GM18505 (cell line): ENCODE measurements at regions not wholly inside any gene's neighbourhood (a gene's known extent, or its start where the extent isn't known, plus 50 kb on each side); places are given as distances from the start of the nearest gene placed in this dataset.

ENCODE experiments used
- ATAC-seq: cut with Tn5 transposase; IDR thresholded peaks from one replicate; pipeline ENCODE4 v1.9.1; 2021; ENCODE audit not compliant: unreplicated experiment
- POLR2A ChIP-seq: IDR thresholded peaks from 4 replicates; pipeline ENCODE4 v1.6.1; 2011; ENCODE audit warnings: borderline replicate concordance; ENCODE audit not compliant: insufficient read depth, insufficient read length; ENCODE audit errors: extremely low read depth

DNA sequence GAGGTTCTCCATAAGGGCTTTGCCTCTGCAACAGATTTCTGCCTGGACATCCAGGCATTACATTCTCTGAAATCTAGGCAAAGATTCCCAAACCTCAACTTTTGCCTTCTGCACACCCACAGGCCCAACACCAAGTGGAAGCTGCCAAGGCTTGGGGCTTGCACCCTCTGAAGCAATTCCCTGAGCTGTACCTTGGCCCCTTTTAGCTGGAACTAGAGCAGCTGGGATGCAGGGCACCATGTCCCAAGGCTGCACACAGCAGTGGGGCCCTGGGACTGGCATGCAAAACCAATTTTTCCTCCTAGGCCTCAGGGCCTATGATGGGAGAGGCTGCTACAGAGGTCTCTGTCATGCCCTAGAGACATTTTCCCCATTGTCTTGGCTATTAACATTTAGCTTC lies 943.2 kb downstream of the PCDH17 start:
- no peak for ATAC-seq
- no peak for TF ChIP-seq POLR2A

DNA sequence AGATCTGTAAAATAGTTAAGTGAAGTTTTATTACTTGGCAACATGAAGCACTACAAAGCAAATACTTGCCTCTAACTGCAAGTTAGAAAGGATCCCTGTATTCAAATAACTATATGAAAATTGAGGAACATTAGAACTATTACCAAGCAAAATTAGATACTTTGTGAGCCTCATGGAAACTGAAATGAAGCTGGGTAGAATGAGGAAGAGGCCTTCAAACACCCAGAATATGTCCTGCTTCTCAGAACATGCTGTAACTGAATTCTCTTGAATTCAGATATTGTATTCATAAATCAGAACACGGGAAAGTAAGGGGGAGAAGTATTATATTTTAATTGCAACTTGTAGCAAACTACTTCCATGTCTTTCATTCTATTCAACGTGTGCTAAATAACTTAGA lies 947.9 kb downstream of the PCDH17 start:
- ATAC-seq, result no peak
- no peak for TF ChIP-seq POLR2A

DNA sequence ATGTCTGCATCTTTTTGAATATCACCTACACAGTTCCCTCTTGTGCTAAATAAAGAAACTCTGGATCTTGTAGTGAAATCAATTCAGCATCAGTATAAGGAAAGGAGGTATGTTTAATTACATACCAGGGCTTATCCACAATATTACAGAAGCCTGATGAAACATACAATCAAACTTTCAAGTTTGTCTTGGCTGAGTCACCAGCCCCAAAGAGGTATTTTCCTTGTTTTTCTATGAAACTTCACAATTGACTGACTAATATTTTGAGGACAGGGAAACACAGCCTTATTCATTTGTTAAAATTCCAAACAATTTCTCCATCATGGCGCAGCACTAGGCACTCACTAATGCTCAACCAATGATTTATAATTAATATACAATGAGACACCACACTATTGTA lies 952.4 kb downstream of the PCDH17 start:
- TF ChIP-seq POLR2A, result no peak
- ATAC-seq, result no peak

DNA sequence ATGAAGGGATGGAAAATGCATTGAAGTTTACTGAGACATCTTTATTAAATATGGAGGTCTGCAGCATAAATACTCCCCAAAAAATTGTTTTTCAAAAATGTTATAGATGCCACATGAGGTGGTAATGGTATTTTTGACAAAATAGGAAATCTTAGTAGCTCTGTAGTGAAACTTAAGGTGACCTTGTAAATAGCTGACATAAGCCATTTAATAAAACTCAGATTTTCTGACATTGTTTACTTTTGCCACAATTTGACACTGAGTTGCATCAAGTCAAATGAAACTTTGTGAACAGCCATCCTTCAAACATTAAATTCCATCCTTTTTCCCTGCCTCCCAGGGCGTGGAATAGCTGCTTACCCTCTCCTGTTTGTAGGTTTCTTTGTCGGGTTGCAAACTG lies 953.1 kb downstream of the PCDH17 start:
- TF ChIP-seq POLR2A, result no peak
- no peak for ATAC-seq

DNA sequence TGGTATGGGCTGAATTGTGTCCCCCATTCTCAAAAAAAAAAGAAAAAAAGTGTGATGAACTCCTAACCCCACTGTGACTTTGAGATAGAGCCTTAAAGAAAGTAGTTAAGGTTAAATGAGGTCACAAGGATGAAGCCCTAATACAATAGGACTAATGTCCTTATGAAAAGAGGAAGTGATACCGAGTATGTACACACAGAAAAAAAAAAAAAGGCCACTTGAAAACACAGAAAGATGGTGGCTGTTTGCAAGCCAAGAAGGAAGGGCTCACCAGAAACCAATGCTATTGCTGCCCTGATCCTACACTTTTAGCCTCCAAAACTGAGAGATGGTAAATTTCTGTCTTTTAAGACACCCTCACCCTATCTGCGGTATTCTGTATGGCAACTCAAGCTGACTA lies 955.6 kb downstream of the PCDH17 start:
- peak; percentile 99 for ATAC-seq
- TF ChIP-seq POLR2A, result no peak

DNA sequence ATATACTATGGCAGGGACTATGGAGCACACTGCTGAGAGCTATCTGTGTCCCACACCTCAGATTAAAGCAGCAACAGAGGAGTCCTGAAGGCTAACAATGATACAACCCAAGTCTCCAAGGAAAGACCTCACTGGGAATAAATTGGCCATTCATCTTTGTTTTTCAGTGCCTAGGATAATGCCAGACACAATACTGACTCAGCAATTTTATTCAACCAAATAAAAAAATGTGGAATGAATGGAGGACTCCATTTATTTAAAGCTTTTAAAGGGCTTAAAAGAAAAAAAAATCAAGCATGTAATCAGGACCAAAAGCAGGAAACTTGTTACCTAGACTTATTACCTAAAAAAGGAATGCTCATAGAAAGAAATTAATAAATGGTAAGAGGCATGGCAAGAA lies 960.5 kb downstream of the PCDH17 start:
- no peak for TF ChIP-seq POLR2A
- no peak for ATAC-seq

DNA sequence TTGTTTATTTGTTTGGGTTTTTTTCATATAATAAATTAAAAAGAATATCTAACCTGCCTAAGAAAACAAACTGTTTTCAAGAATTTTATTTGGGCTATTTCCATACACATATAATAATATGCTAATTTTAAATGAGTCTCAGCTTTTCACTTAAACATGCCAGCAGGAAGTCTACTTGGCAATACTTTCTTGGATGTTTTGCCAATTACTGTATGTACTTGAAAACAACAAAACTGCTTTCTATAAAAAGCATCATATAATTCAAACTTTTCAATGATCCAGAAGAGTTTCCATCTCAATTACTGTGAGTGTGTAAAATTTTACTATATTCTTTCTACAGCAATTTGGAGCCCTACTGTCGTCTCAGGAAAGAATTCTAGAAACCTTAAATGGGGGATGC lies 961.2 kb downstream of the PCDH17 start:
- no peak for TF ChIP-seq POLR2A
- ATAC-seq, result no peak

DNA sequence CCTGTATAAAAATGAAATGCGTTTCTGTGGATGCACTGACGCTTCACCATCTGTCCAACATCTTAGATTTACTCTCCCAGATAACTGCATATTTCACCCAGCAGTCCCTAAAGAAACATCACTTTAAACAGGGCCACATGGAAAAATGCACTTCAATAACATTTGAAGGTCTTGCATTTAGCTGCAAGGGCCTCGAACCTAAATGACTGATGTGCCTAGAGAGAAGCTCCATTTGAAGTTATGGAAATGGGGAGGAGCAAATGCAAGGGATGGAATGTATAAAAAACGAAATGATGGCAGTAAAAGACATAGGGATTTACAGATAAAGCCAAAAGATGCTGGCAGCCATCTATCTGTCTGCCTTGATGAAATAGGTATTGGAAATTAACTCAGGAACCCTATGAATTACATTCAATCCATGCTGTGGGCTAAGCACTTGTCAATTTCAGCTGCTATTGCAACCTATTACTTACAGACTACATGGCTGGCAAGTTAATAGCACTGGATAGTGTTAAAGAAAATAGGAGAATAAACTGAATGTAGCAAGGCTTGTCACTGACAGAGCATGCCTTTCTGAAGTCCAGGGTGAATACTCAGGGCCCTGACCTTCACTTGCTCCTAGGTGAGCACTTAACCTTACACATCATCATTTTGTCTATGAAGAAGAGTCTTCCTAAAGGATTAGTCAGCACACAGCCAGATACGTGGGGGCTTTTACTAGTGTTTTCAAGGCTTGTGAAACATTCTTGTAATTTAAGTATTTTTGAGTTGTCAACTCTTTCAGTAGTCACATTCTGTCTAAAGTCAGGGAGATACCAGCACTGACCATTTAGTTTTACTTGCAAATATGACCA lies 963.4 kb downstream of the PCDH17 start:
- no peak for ATAC-seq
- TF ChIP-seq POLR2A, result no peak

DNA sequence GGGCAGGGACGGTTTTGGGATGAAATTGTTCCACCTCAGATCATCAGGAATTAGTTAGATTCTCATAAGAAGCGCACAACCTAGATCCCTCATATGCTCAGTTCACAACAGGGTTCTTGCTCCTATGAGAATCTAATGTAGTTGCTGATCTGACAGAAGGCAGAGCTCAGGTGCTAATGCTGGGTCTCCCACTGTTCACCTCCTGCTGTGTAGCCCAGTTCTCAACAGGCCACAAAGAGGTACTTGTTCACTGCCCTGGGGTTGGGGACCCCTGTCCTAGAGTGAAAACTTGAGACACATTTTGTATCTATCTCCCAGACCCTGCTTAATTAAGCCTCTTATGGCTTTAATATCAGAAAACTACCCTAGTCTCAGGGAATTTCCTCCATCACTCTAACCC lies 966.0 kb downstream of the PCDH17 start:
- no peak for ATAC-seq

DNA sequence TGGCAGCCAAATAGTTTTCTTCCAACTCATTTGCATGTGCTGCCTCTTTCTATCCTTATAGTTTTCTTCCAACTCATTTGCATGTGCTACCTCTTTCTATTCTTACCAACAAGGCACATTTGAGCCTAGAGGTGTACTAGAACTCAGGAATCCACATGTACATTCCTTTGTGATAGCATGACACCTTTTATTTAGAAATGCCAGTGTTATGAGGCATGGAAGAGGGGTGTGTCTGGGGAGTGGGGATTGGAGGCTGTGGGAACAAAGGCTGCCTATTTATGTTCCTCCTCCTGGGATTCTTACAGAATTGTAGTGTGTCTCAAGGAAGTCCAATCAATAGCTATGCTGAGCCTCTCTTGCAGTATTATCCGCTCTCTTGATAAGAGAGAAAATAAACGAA lies 966.7 kb downstream of the PCDH17 start:
- no peak for TF ChIP-seq POLR2A
- no peak for ATAC-seq

More for the DNA sequence above, 966.0 kb downstream of the PCDH17 start:
- TF ChIP-seq POLR2A, result no peak

DNA sequence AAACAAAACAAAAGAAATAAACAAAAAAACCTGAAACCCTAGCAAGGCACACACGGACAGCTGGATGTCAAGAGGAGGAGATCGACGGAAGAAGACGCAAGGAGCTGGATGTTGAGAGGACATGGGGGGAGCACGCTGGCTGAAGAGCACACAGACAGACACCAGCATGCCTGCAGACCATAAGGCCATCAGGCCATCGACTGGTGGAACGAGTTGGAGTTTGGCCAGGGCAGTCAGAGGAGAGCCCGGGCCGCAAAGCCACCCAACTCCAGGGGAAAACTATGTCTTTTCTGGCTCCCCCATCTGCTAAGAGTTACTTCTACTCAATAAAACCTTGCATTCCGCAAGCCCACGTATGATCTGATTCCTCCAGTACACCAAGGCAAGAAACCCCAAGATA lies 979.6 kb downstream of the PCDH17 start:
- no peak for TF ChIP-seq POLR2A

DNA sequence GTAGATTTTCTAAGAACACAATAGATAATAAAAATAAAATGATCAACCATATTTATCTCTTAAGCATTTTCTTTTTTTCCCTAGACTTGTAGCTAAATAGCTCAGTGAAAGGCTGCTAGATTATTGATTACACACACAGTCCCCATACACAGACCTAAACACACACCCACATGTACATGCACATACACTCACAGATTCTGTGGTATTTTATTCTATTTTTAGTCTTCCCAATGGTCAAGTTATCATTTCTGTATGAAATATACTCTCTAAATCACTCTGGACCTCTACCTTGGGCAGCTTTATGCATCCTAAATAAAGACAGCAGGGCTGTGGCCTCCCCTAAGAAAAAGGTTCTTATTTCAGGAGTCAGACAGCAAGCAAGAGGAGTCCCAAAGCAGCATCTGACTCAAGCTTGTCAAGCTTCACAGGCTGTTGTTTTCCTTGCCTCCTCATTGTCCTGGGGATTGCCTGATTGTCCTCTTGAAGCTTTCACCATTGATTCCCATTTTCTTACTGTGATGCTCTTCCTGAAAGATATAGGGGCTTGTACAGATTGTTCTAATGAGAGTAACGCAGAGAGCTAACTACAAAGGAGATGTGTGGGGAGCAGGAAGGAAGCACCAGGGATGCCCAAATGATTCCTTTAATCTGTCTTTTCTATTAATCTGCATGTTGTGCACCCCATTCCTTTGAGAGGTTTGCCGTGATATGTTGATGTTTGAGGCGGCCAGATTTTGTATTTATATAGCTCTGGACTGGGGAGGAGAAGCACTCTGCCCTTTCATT lies 986.5 kb downstream of the PCDH17 start:
- TF ChIP-seq POLR2A, result no peak
- no peak for ATAC-seq

More for the DNA sequence above, 979.6 kb downstream of the PCDH17 start:
- no peak for ATAC-seq

DNA sequence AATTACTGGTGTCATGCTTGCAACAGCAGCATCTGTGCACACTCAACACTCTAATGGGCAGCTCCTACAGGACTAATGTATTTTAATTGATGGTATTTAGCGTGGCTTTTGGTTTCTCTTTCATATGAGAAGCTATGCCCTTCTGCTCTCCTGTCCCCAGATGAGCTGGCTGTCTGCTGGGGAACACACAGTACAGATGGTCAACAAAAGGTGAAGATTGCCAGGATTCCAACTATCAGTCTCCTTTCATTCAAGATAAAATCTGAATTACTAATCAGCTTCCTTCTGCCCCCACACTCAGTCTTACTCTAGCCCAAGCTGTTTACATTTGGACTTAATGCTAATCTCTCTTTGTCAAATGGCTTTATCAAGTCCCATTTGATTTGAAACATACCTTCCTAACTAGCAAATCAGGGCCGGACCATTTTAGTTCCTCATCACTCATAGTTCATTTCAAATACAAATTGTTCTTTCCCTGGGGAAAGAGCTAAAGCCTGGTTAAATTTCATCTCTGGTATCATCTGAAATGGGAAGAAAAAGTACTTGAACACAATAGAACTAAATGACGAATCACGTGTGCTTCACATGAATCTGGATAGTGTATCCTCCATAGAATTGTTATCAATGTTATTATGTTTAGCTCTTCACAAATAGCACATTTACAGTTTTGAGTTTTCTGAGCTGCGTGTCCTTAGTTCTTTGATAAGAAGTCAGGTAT lies 988.0 kb downstream of the PCDH17 start:
- ATAC-seq, result no peak
- TF ChIP-seq POLR2A, result no peak
